Liver (tissue), 8 donors: ENCODE measurements at regions not wholly inside any gene's neighbourhood (a gene's known extent, or its start where the extent isn't known, plus 50 kb on each side); places are given as distances from the start of the nearest gene placed in this dataset.

Experiments
- DNase-seq: peaks from one replicate; pipeline ENCODE4 v3.0.0-alpha.2; 2017; ENCODE audit warnings: low spot score
- H3K27ac ChIP-seq, 2 donors: one replicate each; pipeline ENCODE4 v1.7.0; 2013; ENCODE audit warnings: inconsistent platforms in 2 of 2, low read length in 2 of 2, control low read depth in 1 of 2, low read depth in 1 of 2, mild to moderate bottlenecking in 1 of 2
- H3K27me3 ChIP-seq, 4 donors: one replicate each; pipeline versions ENCODE4 v1.6.1 to v1.7.0; 2013; ENCODE audit warnings: low read length in 3 of 4, inconsistent platforms in 1 of 4, mild to moderate bottlenecking in 1 of 4, moderate library complexity in 1 of 4; ENCODE audit not compliant: control insufficient read depth in 4 of 4, insufficient read depth in 4 of 4
- H3K36me3 ChIP-seq, 4 donors: one replicate each; pipeline versions ENCODE4 v1.6.1 to v1.7.0; 2013; ENCODE audit warnings: low read length in 3 of 4, mild to moderate bottlenecking in 3 of 4, low read depth in 1 of 4, moderate library complexity in 1 of 4; ENCODE audit not compliant: control insufficient read depth in 4 of 4, insufficient read depth in 3 of 4
- H3K4me1 ChIP-seq, 4 donors: one replicate each; pipeline versions ENCODE4 v1.6.1 to v1.7.0; 2013; ENCODE audit warnings: low read length in 3 of 4, mild to moderate bottlenecking in 3 of 4, moderate library complexity in 1 of 4; ENCODE audit not compliant: control insufficient read depth in 4 of 4, insufficient read depth in 4 of 4
- H3K4me3 ChIP-seq, 3 donors: one replicate each; pipeline versions ENCODE4 v1.6.1 to v1.7.0; 2013; ENCODE audit warnings: low read length in 3 of 3, control low read depth in 1 of 3, low read depth in 1 of 3, mild to moderate bottlenecking in 1 of 3
- H3K9ac ChIP-seq, 2 donors: one replicate each; pipeline ENCODE4 v1.7.0; 2013; ENCODE audit warnings: low read length in 2 of 2, mild to moderate bottlenecking in 2 of 2, moderate library complexity in 2 of 2, control low read depth in 1 of 2, low read depth in 1 of 2
- H3K9me3 ChIP-seq, 4 donors: one replicate each; pipeline versions ENCODE4 v1.6.1 to v1.7.0; 2013; ENCODE audit warnings: low read length in 3 of 4; ENCODE audit not compliant: control insufficient read depth in 4 of 4
- ATF3 ChIP-seq: IDR thresholded peaks from 2 replicates; pipeline ENCODE4 v1.6.1; 2016; ENCODE audit warnings: antibody characterized with exemption
- CTCF ChIP-seq: fragments of 150-350 bp; IDR thresholded peaks from 2 replicates; pipeline ENCODE4 v1.5.1; 2017; ENCODE audit warnings: improper control_type of control experiment, low read depth, low read length; ENCODE audit not compliant: missing input control
- EGR1 ChIP-seq, 2 donors: IDR thresholded peaks; 2 replicates each; pipeline ENCODE4 v1.6.1; 2016 to 2018; ENCODE audit warnings: antibody characterized with exemption in 2 of 2, low read depth in 2 of 2
- FOXA2 ChIP-seq: IDR thresholded peaks from 2 replicates; pipeline ENCODE4 v1.6.1; 2016; ENCODE audit warnings: antibody characterized with exemption
- GABPA ChIP-seq, 2 donors: IDR thresholded peaks in 1 of 2; conservative IDR thresholded peaks in 1 of 2; 2 replicates each; pipeline ENCODE4 v1.6.1; 2016; ENCODE audit warnings: antibody characterized with exemption in 2 of 2, mild to moderate bottlenecking in 1 of 2, moderate library complexity in 1 of 2
- HNF4A ChIP-seq, 2 donors: conservative IDR thresholded peaks; 2 replicates each; pipeline ENCODE4 v1.6.1; 2016; ENCODE audit warnings: antibody characterized with exemption in 2 of 2, mild to moderate bottlenecking in 2 of 2
- HNF4G ChIP-seq: IDR thresholded peaks from 2 replicates; pipeline ENCODE4 v1.6.1; 2016; ENCODE audit warnings: antibody characterized with exemption
- JUND ChIP-seq, 2 donors: IDR thresholded peaks; 2 replicates each; pipeline ENCODE4 v1.6.1; 2016; ENCODE audit warnings: antibody characterized with exemption in 2 of 2
- MAX ChIP-seq: IDR thresholded peaks from 2 replicates; pipeline ENCODE4 v1.6.1; 2016; ENCODE audit warnings: antibody characterized with exemption
- NR2F2 ChIP-seq: IDR thresholded peaks from 2 replicates; pipeline ENCODE4 v1.6.1; 2016; ENCODE audit warnings: antibody characterized with exemption
- RAD21 ChIP-seq, 2 donors: IDR thresholded peaks; 2 replicates each; pipeline ENCODE4 v1.6.1; 2016; ENCODE audit warnings: antibody characterized with exemption in 2 of 2, mild to moderate bottlenecking in 2 of 2
- REST ChIP-seq: IDR thresholded peaks from 2 replicates; pipeline ENCODE4 v1.6.1; 2016; ENCODE audit warnings: antibody characterized with exemption, mild to moderate bottlenecking
- RXRA ChIP-seq, 2 donors: IDR thresholded peaks; 2 replicates each; pipeline ENCODE4 v1.6.1; 2017 to 2018; ENCODE audit warnings: antibody characterized with exemption in 2 of 2, mild to moderate bottlenecking in 1 of 2
- SP1 ChIP-seq: IDR thresholded peaks from 2 replicates; pipeline ENCODE4 v1.6.1; 2018; ENCODE audit warnings: antibody characterized with exemption, mild to moderate bottlenecking
- TAF1 ChIP-seq: conservative IDR thresholded peaks from 2 replicates; pipeline ENCODE4 v1.6.1; 2016; ENCODE audit warnings: antibody characterized with exemption, mild to moderate bottlenecking
- YY1 ChIP-seq: IDR thresholded peaks from 2 replicates; pipeline ENCODE4 v1.6.1; 2016; ENCODE audit warnings: antibody characterized with exemption, mild to moderate bottlenecking
- ZBTB33 ChIP-seq: IDR thresholded peaks from 2 replicates; pipeline ENCODE4 v1.6.1; 2016; ENCODE audit warnings: antibody characterized with exemption
- WGBS: extraction: QIAGEN DNeasy Blood & Tissue Kit; methylation state at CpG from one replicate; pipeline ENCODE4 v1.1.7; 2013; 5-methylcytosine and 5-hydroxymethylcytosine counted together
- donor health status: healthy.
- donor health status: healthy.
- donor health status: healthy.
- donor health status: healthy.
- donor health status: healthy.

GRCh38 chr20:57922083-57922482 is 212.3 kb upstream of the PMEPA1 start:
- DNase-seq = no peak
- H3K4me1 ChIP-seq = no peaks in the 10 kb centered on the region
- WGBS = 80% methylated on average over 4 of the region's 4 CpGs
- TF ChIP-seq GABPA (IDR thresholded peaks at IDR 0.05 in 1 of 2, conservative IDR thresholded peaks at IDR 0.05 in 1 of 2) = no peak
- TF ChIP-seq HNF4G = no peak
- no peak for TF ChIP-seq YY1
- TF ChIP-seq ZBTB33 = no peak
- no peak for TF ChIP-seq FOXA2
- no peak for TF ChIP-seq RXRA (IDR thresholded peaks at IDR 0.05)
- TF ChIP-seq REST = no peak
- no peak for TF ChIP-seq JUND (IDR thresholded peaks at IDR 0.05)
- TF ChIP-seq TAF1 = no peak
- no peaks in the 10 kb centered on the region for H3K27me3 ChIP-seq
- H3K4me3 ChIP-seq = no peak overlapping the region
- no peaks in the 10 kb centered on the region for H3K36me3 ChIP-seq
- peaks cover 0 to 4% (median 3%) of the 10 kb centered on the region in 4 donors for H3K9me3 ChIP-seq
- H3K9ac ChIP-seq = no peak overlapping the region
- no peak overlapping the region for H3K27ac ChIP-seq

- WGBS = 68% methylated on average over 8 of the region's 8 CpGs
- no peak for TF ChIP-seq EGR1 (IDR thresholded peaks at IDR 0.05; ENCODE audit: low read depth in 2 of 2)
- no peak for TF ChIP-seq RAD21 (IDR thresholded peaks at IDR 0.05)
- no peak for TF ChIP-seq CTCF
- no peak for TF ChIP-seq NR2F2
- TF ChIP-seq HNF4A (conservative IDR thresholded peaks at IDR 0.05) = no peak
- no peak for TF ChIP-seq HNF4G
- no peak for TF ChIP-seq RXRA (IDR thresholded peaks at IDR 0.05)
- TF ChIP-seq ZBTB33 = no peak
- no peak for TF ChIP-seq MAX
- no peak for TF ChIP-seq FOXA2
- TF ChIP-seq TAF1 = no peak
- no peak for TF ChIP-seq REST
- TF ChIP-seq JUND (IDR thresholded peaks at IDR 0.05) = no peak
- TF ChIP-seq ATF3 = no peak
- no peak for TF ChIP-seq GABPA (IDR thresholded peaks at IDR 0.05 in 1 of 2, conservative IDR thresholded peaks at IDR 0.05 in 1 of 2)
- no peak for TF ChIP-seq SP1
- no peak overlapping the region for H3K9ac ChIP-seq
These were observed 211.9 kb upstream of the PMEPA1 start for GRCh38 chr20:57921676-57922075.

More at GRCh38 chr20:57921676-57922075, 211.9 kb upstream of the PMEPA1 start:
- no peak overlapping the region for H3K4me3 ChIP-seq
- no peaks in the 10 kb centered on the region for H3K27me3 ChIP-seq
- peaks cover 0 to 4% (median 3%) of the 10 kb centered on the region in 4 donors for H3K9me3 ChIP-seq
- no peak for DNase-seq
- H3K27ac ChIP-seq = no peak overlapping the region
- H3K36me3 ChIP-seq = no peaks in the 10 kb centered on the region
- H3K4me1 ChIP-seq = no peaks in the 10 kb centered on the region
